HepG2 (cell line): ENCODE measurements at regions not wholly inside any gene's neighbourhood (a gene's known extent, or its start where the extent isn't known, plus 50 kb on each side); places are given as distances from the start of the nearest gene placed in this dataset.

Source experiments
- ARNT ChIP-seq: fragments of 450-650 bp; IDR thresholded peaks from 2 replicates; pipeline ENCODE4 v1.6.1; 2017
- CTCF ChIP-seq: sonication (generic); formaldehyde crosslinking; IDR thresholded peaks from 2 replicates; pipeline ENCODE4 v1.5.0; 2020; ENCODE audit warnings: mild to moderate bottlenecking, missing genetic modification reagents, moderate library complexity
- RFX5 ChIP-seq: IDR thresholded peaks from 2 replicates; pipeline ENCODE4 v1.6.1; 2011; ENCODE audit warnings: low read depth, low read length, improper control_type of control experiment
- SALL2 ChIP-seq: sonication (generic); formaldehyde crosslinking; IDR thresholded peaks from 2 replicates; pipeline ENCODE4 v1.8.1; 2023; ENCODE audit warnings: mild to moderate bottlenecking, missing genetic modification reagents, inconsistent platforms
- SMC3 ChIP-seq: IDR thresholded peaks from 2 replicates; pipeline ENCODE4 v1.6.1; 2011; ENCODE audit warnings: low read length, improper control_type of control experiment
- SUZ12 ChIP-seq: fragments of 150-350 bp; IDR thresholded peaks from 2 replicates; pipeline ENCODE4 v1.6.1; 2014; ENCODE audit warnings: low read depth, low read length
- TCF12 ChIP-seq, 2 experiments: fragments of 450-650 bp in 1 of 2; sonication (generic) in 1 of 2; formaldehyde crosslinking in 1 of 2; IDR thresholded peaks; 2 replicates each; pipeline versions ENCODE4 v1.6.1 to v1.8.0; 2017 to 2022; ENCODE audit warnings: antibody characterized with exemption in 1 of 2, mild to moderate bottlenecking in 1 of 2, missing genetic modification reagents in 1 of 2, moderate library complexity in 1 of 2
- ZNF335 ChIP-seq: sonication (generic); formaldehyde crosslinking; IDR thresholded peaks from 2 replicates; pipeline ENCODE4 v1.4.0; 2020; ENCODE audit warnings: missing genetic modification reagents
- TF ChIP-seq, protein P1 (sequence below): sonication (generic); formaldehyde crosslinking; IDR thresholded peaks from 2 replicates; pipeline ENCODE4 v1.4.0; 2020; ENCODE audit warnings: missing genetic modification reagents, borderline replicate concordance

DNA sequence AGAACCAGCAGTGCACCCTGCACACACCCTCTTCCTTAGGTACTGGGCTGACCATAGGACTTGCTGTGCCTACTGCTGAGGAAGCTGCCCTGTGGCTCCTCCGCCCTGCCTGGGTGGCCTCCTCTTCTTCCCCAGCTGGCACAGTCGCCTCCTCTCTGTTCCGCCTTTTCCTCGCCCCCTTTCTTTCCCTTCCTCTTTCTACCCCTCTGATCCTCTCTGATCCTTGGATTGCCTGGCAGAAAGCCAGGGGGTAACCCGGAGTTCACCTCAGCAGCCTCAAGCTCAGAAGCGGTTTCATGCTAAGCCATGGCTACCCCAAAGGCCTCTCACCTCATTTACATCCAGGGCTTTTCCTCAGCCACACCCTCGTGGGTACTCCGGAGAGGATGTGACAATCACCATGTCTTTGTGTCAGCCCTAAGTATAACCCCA is 136.2 kb downstream of the SMIM20 start:
- no peak for TF ChIP-seq CTCF (CRISPR knock-in tag)
- TF ChIP-seq ARNT = no peak
- TF ChIP-seq SUZ12 = no peak
- no peak for TF ChIP-seq SMC3
- no peak for TF ChIP-seq ZNF335 (CRISPR knock-in tag)
- no peak for TF ChIP-seq TCF12 (IDR thresholded peaks at IDR 0.05)
- TF ChIP-seq TCF12 (CRISPR knock-in tag; IDR thresholded peaks at IDR 0.05) = no peak
- no peak for TF ChIP-seq SALL2 (CRISPR knock-in tag)
- TF ChIP-seq, protein P1, sequence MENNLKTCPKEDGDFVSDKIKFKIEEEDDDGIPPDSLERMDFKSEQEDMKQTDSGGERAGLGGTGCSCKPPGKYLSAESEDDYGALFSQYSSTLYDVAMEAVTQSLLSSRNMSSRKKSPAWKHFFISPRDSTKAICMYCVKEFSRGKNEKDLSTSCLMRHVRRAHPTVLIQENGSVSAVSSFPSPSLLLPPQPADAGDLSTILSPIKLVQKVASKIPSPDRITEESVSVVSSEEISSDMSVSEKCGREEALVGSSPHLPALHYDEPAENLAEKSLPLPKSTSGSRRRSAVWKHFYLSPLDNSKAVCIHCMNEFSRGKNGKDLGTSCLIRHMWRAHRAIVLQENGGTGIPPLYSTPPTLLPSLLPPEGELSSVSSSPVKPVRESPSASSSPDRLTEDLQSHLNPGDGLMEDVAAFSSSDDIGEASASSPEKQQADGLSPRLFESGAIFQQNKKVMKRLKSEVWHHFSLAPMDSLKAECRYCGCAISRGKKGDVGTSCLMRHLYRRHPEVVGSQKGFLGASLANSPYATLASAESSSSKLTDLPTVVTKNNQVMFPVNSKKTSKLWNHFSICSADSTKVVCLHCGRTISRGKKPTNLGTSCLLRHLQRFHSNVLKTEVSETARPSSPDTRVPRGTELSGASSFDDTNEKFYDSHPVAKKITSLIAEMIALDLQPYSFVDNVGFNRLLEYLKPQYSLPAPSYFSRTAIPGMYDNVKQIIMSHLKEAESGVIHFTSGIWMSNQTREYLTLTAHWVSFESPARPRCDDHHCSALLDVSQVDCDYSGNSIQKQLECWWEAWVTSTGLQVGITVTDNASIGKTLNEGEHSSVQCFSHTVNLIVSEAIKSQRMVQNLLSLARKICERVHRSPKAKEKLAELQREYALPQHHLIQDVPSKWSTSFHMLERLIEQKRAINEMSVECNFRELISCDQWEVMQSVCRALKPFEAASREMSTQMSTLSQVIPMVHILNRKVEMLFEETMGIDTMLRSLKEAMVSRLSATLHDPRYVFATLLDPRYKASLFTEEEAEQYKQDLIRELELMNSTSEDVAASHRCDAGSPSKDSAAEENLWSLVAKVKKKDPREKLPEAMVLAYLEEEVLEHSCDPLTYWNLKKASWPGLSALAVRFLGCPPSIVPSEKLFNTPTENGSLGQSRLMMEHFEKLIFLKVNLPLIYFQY = no peak
- no peak for TF ChIP-seq RFX5
